ENCODE measurements at regions not wholly inside any gene's neighbourhood (a gene's known extent, or its start where the extent isn't known, plus 50 kb on each side); places are given as distances from the start of the nearest gene placed in this dataset.
A peak's percentile ranks its signal among the peaks of the same experiment; 100 is the strongest.

DNA sequence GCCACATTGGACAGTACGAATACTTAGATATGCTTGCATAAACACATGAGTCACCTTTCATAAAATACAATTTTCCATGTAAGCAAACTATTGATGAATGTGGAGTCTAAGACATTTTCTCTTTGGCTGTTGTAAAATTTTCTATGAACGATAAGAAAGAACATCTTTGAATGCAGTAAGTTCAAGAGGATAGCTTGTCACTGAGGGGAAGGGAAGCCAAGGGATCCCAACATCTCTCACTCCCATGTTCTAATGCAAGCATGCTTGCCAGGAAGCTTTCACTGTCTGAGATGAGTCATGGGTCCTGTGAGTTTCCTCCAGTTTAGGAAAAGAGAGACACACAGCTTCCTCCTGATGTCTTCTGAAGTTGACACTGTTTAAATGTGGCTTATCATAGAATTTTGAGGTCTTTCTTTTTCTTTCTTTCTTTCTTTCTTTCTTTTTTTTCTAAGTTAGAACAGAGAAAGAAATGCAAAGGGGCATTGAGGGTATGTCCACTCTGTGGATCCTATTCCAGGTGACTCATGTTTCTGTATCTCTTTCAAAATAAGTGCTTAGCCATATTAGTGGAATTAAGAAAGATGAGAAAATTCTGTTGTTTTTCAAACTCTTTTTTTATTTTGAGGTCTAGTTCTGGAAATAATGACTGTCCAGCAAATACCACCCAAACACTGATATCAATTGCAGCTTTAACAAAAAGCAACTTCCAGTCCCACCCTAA is 146.6 kb downstream of the RDH14 start:
- DNase-seq, result peak; percentile 97
- no peaks in the 10 kb centered on the region for H3K36me3 ChIP-seq (ENCODE audit: low read depth)
- H3K4me2 ChIP-seq (ENCODE audit: unreplicated experiment), result peak overlapping the region; percentile 69
- H3K9ac ChIP-seq, result peak overlapping the region; percentile 40; the same call in 1 of the 2 replicates
- H3K9me3 ChIP-seq (ENCODE audit: low read depth), result no peaks in the 10 kb centered on the region
- no peaks in the 10 kb centered on the region for H3K9me2 ChIP-seq (ENCODE audit: insufficient read depth)
- peak overlapping the region; percentile 31; the same call in 1 of the 2 replicates for H2AFZ ChIP-seq
- peaks cover 17% of the 10 kb centered on the region for H3F3A ChIP-seq (ENCODE audit: insufficient read depth)
- peaks cover 30% of the 10 kb centered on the region for H3K4me1 ChIP-seq (ENCODE audit: insufficient read depth)
- in situ Hi-C loops (cut with MboI), result loop anchor here (10.0 kb wide), 1 partner anchor 1451 kb away; no protein-coding TSS in a partner anchor
- TF ChIP-seq EZH2 (IDR thresholded peaks at IDR 0.05; ENCODE audit: insufficient read depth, poor library complexity, severe bottlenecking) (no peak), EZH2phosphoT487 (IDR thresholded peaks at IDR 0.05; ENCODE audit: insufficient read depth, low read depth) (no peak)
- H3K4me3 ChIP-seq, result peak overlapping the region; percentile 57
- H4K20me1 ChIP-seq (ENCODE audit: insufficient read depth), result no peaks in the 10 kb centered on the region
- no peaks in the 10 kb centered on the region for H3K79me2 ChIP-seq (ENCODE audit: insufficient read depth)
- WGBS, 2 experiments (ENCODE audit: low coverage in 1 of 2, low lambda C conversion rate in 2 of 2, missing lambda C conversion rate in 2 of 2), result 0% methylated on average over 2 of the region's 2 CpGs
- peak overlapping the region; percentile 77 for H3K27ac ChIP-seq
- H3K27me3 ChIP-seq (replicated peaks; ENCODE audit: insufficient read depth), result no peaks in the 10 kb centered on the region

DNA sequence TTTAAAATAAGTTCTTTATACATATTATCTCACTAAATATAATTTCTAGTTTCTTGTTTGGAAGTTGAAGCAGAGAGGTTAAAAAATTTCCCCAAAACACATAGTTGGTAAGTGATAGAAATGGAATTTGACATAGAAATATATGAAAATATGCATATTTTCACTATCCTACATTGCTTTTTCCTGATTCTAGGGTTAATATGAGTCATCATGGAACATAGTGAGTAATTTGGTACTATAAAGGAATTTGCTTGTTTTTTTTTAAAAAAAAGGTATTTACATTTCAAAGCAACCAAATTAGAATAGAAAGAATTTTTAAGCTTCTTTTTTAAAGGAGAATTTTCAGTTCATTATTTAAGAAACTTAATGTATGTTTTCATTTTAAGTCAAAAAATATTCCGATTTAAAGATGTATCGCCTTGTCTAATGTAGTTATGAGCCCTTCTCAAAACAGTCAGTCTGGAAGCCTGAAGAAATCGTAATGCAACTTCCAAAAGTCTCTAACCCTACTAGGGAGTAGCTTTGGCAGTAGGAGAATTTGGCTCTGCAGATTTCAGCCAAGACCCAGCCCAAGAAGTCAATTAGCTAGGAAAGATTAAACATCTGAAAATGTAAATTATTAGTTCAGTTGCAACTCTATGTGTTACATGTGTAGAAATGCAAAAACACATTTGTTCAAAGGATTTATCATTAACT is 147.3 kb downstream of the RDH14 start:
- H3K4me3 ChIP-seq, result peak overlapping the region; percentile 57

DNA sequence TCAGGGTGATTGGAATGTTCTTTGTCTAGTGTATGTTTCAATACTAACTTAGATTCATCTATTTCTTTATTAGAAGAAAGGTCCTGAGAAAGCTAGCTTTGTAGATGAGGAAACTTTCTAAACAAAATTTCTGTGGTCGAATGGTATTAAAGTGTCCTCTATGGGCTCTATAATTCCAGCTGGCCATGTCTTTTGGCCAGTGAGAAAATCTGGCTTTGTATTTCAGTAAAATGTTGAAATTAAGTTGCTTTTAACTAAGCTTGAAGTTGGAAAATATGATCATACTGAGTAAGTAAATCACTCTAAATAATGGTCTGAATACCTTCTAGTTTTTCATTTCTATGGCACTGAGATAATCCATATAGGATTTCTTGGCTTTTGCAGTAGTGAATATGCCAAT is 148.8 kb downstream of the RDH14 start:
- Histone ChIP-seq H2AFZ (no peak overlapping the region), H3K36me3 (ENCODE audit: low read depth) (no peaks in the 10 kb centered on the region), H3K27me3 (replicated peaks; ENCODE audit: insufficient read depth) (no peaks in the 10 kb centered on the region), H3F3A (ENCODE audit: insufficient read depth) (peaks cover 17% of the 10 kb centered on the region), H3K4me2 (ENCODE audit: unreplicated experiment) (no peak overlapping the region), H3K4me1 (ENCODE audit: insufficient read depth) (peaks cover 30% of the 10 kb centered on the region), H3K9ac (no peak overlapping the region), H3K4me3 (no peak overlapping the region), H3K27ac (no peak overlapping the region), H3K9me3 (ENCODE audit: low read depth) (no peaks in the 10 kb centered on the region), H3K9me2 (ENCODE audit: insufficient read depth) (no peaks in the 10 kb centered on the region), H3K79me2 (ENCODE audit: insufficient read depth) (no peaks in the 10 kb centered on the region), H4K20me1 (ENCODE audit: insufficient read depth) (no peaks in the 10 kb centered on the region)
- no peak for DNase-seq
- TF ChIP-seq EZH2 (IDR thresholded peaks at IDR 0.05; ENCODE audit: insufficient read depth, poor library complexity, severe bottlenecking), result no peak
- no peak for TF ChIP-seq EZH2phosphoT487 (IDR thresholded peaks at IDR 0.05; ENCODE audit: insufficient read depth, low read depth)
- in situ Hi-C loops (cut with MboI), result loop anchor here (10.0 kb wide), 1 partner anchor 1453 kb away; no protein-coding TSS in a partner anchor
- WGBS, 2 experiments (ENCODE audit: low coverage in 1 of 2, low lambda C conversion rate in 2 of 2, missing lambda C conversion rate in 2 of 2), result 28 to 30% methylated on average over 1 of the region's 1 CpG

More for the DNA sequence above, 147.3 kb downstream of the RDH14 start:
- no peaks in the 10 kb centered on the region for H3K27me3 ChIP-seq (replicated peaks; ENCODE audit: insufficient read depth)
- no peaks in the 10 kb centered on the region for H3K9me3 ChIP-seq (ENCODE audit: low read depth)
- peak overlapping the region; percentile 69 for H3K4me2 ChIP-seq (ENCODE audit: unreplicated experiment)
- peak; percentile 77 for DNase-seq
- H3K4me1 ChIP-seq (ENCODE audit: insufficient read depth), result peaks cover 30% of the 10 kb centered on the region
- TF ChIP-seq EZH2phosphoT487 (IDR thresholded peaks at IDR 0.05; ENCODE audit: insufficient read depth, low read depth), result no peak
- no peak for TF ChIP-seq EZH2 (IDR thresholded peaks at IDR 0.05; ENCODE audit: insufficient read depth, poor library complexity, severe bottlenecking)
- H4K20me1 ChIP-seq (ENCODE audit: insufficient read depth), result no peaks in the 10 kb centered on the region
- in situ Hi-C loops (cut with MboI), result loop anchor here (10.0 kb wide), 1 partner anchor 1452 kb away; no protein-coding TSS in a partner anchor
- H2AFZ ChIP-seq, result no peak overlapping the region
- H3K27ac ChIP-seq, result peak overlapping the region; percentile 77
- 2 to 5% methylated on average over 3 of the region's 3 CpGs for WGBS, 2 experiments (ENCODE audit: low coverage in 1 of 2, low lambda C conversion rate in 2 of 2, missing lambda C conversion rate in 2 of 2)
- H3K9me2 ChIP-seq (ENCODE audit: insufficient read depth), result no peaks in the 10 kb centered on the region
- peaks cover 17% of the 10 kb centered on the region for H3F3A ChIP-seq (ENCODE audit: insufficient read depth)
- H3K9ac ChIP-seq, result peak overlapping the region; percentile 40
- no peaks in the 10 kb centered on the region for H3K79me2 ChIP-seq (ENCODE audit: insufficient read depth)
- no peaks in the 10 kb centered on the region for H3K36me3 ChIP-seq (ENCODE audit: low read depth)

DNA sequence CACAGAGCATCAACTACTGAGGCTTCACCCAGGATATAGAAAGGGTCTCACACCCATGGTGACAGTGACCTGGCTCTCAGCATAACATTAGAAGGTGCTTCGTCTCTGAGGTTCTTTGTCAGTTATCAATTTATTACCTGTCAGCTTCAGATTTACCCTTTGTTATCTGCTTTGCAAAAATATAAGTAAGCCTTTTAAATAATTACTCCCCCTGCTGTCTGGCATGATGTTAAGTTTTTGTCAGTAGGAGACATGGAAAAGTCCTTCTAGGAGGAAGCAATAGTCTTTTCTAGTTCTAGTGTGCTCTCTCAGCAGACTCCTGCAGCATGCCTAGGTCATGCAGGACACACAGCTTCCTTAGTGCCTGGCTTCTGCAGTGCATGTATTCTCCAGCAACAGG is 149.9 kb downstream of the RDH14 start:
- Histone ChIP-seq H4K20me1 (ENCODE audit: insufficient read depth) (no peaks in the 10 kb centered on the region), H3K36me3 (ENCODE audit: low read depth) (no peaks in the 10 kb centered on the region), H3K9me2 (ENCODE audit: insufficient read depth) (no peaks in the 10 kb centered on the region), H3K79me2 (ENCODE audit: insufficient read depth) (no peaks in the 10 kb centered on the region), H3K4me1 (ENCODE audit: insufficient read depth) (peaks cover 30% of the 10 kb centered on the region), H3K27ac (no peak overlapping the region), H3K27me3 (replicated peaks; ENCODE audit: insufficient read depth) (no peaks in the 10 kb centered on the region), H3K4me3 (no peak overlapping the region), H3F3A (ENCODE audit: insufficient read depth) (peaks cover 17% of the 10 kb centered on the region), H3K9me3 (ENCODE audit: low read depth) (no peaks in the 10 kb centered on the region), H2AFZ (no peak overlapping the region), H3K4me2 (ENCODE audit: unreplicated experiment) (no peak overlapping the region), H3K9ac (no peak overlapping the region)
- in situ Hi-C loops (cut with MboI), result loop anchor here (10.0 kb wide), 1 partner anchor 1454 kb away; no protein-coding TSS in a partner anchor
- TF ChIP-seq EZH2phosphoT487 (IDR thresholded peaks at IDR 0.05; ENCODE audit: insufficient read depth, low read depth) (no peak), EZH2 (IDR thresholded peaks at IDR 0.05; ENCODE audit: insufficient read depth, poor library complexity, severe bottlenecking) (no peak)
- 88 to 93% methylated on average over 1 of the region's 1 CpG for WGBS, 2 experiments (ENCODE audit: low coverage in 1 of 2, low lambda C conversion rate in 2 of 2, missing lambda C conversion rate in 2 of 2)
- no peak for DNase-seq

Measured in GM23248 (cell line).